BJ (cell line): ENCODE measurements at regions not wholly inside any gene's neighbourhood (a gene's known extent, or its start where the extent isn't known, plus 50 kb on each side); places are given as distances from the start of the nearest gene placed in this dataset.

Experiments used
- CTCF ChIA-PET: fragments of 350-600 bp; formaldehyde crosslinking; extraction: SDS; loops from one replicate; lab custom pipeline; 2021; ENCODE audit warnings: antibody characterized with exemption, inconsistent platforms; lab: Yijun Ruan, JAX
- POLR2A ChIA-PET: fragments of 300-600 bp; sonication (Branson Sonifier 250); formaldehyde crosslinking; extraction: SDS; loops from one replicate; lab custom pipeline; 2021; ENCODE audit warnings: antibody characterized with exemption; lab: Charles Lee
- DNase-seq: peaks from one replicate; pipeline ENCODE4 v3.0.0-alpha.2; 2011; ENCODE audit warnings: low read depth
- H3K27me3 ChIP-seq: 2 replicates; pipeline ENCODE4 v1.6.0; 2011; ENCODE audit warnings: low read length; ENCODE audit not compliant: control insufficient read depth, insufficient read depth
- H3K36me3 ChIP-seq: 2 replicates; pipeline ENCODE4 v1.5.1; 2011; ENCODE audit warnings: low read length; ENCODE audit not compliant: control insufficient read depth, insufficient read depth
- H3K4me3 ChIP-seq: 2 replicates; pipeline ENCODE4 v1.5.1; 2011; ENCODE audit warnings: low read depth, mild to moderate bottlenecking, control low read depth, low read length
- TF ChIP-seq, protein P1 (sequence below): IDR thresholded peaks from 2 replicates; pipeline ENCODE4 v1.5.1; 2011; ENCODE audit warnings: low read depth, mild to moderate bottlenecking, control low read depth, inconsistent platforms, low read length, moderate library complexity; ENCODE audit not compliant: insufficient read depth

DNA sequence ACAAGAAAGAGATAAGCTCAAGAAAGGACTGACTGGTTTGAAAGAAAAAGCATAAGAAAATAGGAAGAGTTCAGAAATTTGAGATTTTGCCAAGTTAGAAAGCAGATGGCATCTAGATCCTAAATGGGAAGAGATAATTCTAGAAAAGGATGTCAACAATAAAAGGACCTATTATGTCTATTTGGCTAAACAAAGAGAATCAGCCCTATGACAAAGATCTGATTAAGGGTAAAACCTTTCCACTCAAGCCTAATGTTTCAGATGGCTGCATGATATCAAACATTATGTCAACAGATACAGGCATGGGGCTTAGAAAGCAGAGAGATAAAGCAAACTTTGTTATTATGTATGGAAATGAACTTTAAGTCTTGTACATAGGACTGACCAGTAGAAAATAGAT lies 465.0 kb upstream of the TRIB2 start:
- H3K4me3 ChIP-seq = no peak overlapping the region
- ChIA-PET CTCF (interaction anchor here (1.4 kb wide), 1 partner anchor 19 kb away, joined by 3 read pairs; no protein-coding TSS in a partner anchor), POLR2A (no interaction called here)
- H3K27me3 ChIP-seq = no peaks in the 10 kb centered on the region
- H3K36me3 ChIP-seq = no peaks in the 10 kb centered on the region
- DNase-seq = no peak
- TF ChIP-seq, protein P1, sequence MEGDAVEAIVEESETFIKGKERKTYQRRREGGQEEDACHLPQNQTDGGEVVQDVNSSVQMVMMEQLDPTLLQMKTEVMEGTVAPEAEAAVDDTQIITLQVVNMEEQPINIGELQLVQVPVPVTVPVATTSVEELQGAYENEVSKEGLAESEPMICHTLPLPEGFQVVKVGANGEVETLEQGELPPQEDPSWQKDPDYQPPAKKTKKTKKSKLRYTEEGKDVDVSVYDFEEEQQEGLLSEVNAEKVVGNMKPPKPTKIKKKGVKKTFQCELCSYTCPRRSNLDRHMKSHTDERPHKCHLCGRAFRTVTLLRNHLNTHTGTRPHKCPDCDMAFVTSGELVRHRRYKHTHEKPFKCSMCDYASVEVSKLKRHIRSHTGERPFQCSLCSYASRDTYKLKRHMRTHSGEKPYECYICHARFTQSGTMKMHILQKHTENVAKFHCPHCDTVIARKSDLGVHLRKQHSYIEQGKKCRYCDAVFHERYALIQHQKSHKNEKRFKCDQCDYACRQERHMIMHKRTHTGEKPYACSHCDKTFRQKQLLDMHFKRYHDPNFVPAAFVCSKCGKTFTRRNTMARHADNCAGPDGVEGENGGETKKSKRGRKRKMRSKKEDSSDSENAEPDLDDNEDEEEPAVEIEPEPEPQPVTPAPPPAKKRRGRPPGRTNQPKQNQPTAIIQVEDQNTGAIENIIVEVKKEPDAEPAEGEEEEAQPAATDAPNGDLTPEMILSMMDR = no peak

DNA sequence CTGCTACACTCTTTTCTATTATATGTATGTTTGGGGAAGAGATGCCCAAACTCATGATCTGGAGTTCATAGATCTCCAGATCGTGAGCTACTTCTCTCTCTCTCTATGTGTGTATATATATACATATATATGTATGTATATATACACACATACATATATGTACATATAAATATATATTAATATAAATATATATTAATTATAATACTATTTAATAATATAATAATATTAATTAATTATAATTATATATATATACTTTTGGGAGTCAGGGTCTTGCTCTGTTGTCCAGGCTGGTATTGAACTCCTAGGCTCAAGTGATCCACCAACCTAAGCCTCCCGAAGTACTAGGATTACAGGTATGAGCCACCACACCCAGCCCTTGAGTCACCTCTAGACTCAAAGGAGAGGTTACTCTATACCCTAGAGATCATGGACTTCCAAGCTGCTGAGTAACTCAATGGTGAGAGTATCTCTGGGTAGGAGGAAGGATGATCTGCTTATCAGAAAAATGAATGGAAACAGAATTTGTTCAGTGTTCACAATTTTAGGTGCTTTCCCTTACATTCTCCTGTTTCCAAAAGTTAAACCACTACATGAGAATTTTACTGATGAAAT lies 463.5 kb upstream of the TRIB2 start:
- no peak for DNase-seq
- ChIA-PET CTCF (no interaction called here), POLR2A (no interaction called here)
- TF ChIP-seq, protein P1 = no peak
- H3K27me3 ChIP-seq = no peaks in the 10 kb centered on the region; the same call in 1 of the 2 replicates
- no peak overlapping the region for H3K4me3 ChIP-seq
- no peaks in the 10 kb centered on the region for H3K36me3 ChIP-seq

GRCh38 chr2:12254280-12254860 lies 462.4 kb upstream of the TRIB2 start:
- H3K27me3 ChIP-seq = no peaks in the 10 kb centered on the region; the same call in 1 of the 2 replicates
- no peaks in the 10 kb centered on the region for H3K36me3 ChIP-seq
- CTCF ChIA-PET = interaction anchor here (0.8 kb wide), 1 partner anchor 249 kb away, joined by 3 read pairs; no protein-coding TSS in a partner anchor
- TF ChIP-seq, protein P1 = no peak
- DNase-seq = no peak
- POLR2A ChIA-PET = no interaction called here
- no peak overlapping the region for H3K4me3 ChIP-seq

DNA sequence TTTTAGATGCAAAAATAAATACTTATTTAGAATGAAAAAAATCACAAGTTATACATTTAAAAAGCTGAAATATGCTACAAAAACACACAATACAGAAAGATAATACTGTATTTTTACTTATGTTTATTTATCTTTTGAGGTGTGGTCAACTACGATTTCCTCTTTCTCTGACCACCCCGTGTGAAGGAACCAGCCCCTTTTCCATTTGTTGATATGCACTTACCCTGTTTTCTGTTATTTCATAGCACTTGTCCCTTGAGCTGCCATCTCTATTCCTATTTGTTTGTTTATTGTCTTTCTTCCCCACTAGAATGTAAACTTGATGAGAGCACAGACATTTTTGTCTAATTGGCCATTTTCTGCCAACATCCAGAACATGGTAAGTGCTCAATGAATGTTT lies 460.5 kb upstream of the TRIB2 start:
- TF ChIP-seq, protein P1 = no peak
- DNase-seq = no peak
- Histone ChIP-seq H3K27me3 (peaks cover 1% of the 10 kb centered on the region), H3K36me3 (no peaks in the 10 kb centered on the region), H3K4me3 (no peak overlapping the region)
- ChIA-PET POLR2A (no interaction called here), CTCF (interaction anchor here (0.6 kb wide), 1 partner anchor 42 kb away, joined by 3 read pairs; no protein-coding TSS in a partner anchor)

DNA sequence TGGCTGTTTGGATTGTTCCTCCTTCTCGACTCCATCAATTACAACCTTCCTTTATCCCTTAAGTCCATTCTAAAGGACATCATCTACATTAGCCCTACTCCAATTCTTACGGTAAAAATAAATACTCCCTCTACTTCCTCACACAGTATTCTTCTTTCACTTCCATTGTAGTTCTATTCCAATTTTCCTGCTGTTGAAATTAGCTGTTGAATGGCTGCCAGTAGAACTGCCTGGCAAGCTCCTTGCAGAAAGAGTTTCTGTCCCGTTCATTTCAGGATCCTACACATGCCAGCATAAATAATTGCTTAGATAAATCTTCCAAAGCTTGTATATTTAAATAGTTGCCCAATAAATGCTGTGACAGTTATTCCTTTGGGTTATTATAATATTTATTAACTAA lies 459.3 kb upstream of the TRIB2 start:
- peaks cover 1% of the 10 kb centered on the region for H3K27me3 ChIP-seq
- TF ChIP-seq, protein P1 = no peak
- no peak for DNase-seq
- H3K4me3 ChIP-seq = no peak overlapping the region
- POLR2A ChIA-PET = no interaction called here
- H3K36me3 ChIP-seq = no peaks in the 10 kb centered on the region
- CTCF ChIA-PET = no interaction called here
